NCI-H526 (cell line): ENCODE measurements at regions not wholly inside any gene's neighbourhood (a gene's known extent, or its start where the extent isn't known, plus 50 kb on each side); places are given as distances from the start of the nearest gene placed in this dataset.
A peak's percentile ranks its signal among the peaks of the same experiment; 100 is the strongest.
"Not testable (repeated sequence)": the region's sequence is repeated elsewhere in the genome, so short reads cannot be mapped to it uniquely, and the experiment has no call there.

Source experiments
- DNase-seq, 2 experiments: peaks; one replicate each; lab custom pipeline; 2025; lab: John Stamatoyannopoulos, UW

GRCh38 chr17:56690441-56691291, 97.2 kb downstream of the NOG start:
- DNase-seq, result no peak

GRCh38 chr17:56694825-56695224, 101.3 kb downstream of the NOG start:
- DNase-seq, result no peak

DNA sequence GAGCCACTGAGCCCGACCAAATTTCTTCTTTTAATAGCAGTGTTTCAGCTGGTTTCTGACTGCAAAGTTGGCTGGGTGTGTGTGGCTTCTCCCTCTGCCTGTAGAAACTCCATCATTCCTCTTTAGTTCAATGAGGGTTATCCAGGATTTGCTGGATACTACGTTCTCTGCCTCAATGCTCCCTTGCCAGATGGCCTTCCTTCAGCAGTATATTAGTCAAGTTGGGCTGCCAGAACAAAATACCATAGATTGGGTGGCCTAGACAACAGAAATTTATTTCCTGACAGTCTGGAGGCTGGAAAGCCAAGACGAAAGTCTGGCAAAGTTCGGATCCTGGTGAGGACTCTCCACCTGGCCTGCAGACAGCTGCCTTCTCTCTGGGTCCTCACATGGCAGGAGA, 103.7 kb downstream of the NOG start:
- DNase-seq, result no peak

DNA sequence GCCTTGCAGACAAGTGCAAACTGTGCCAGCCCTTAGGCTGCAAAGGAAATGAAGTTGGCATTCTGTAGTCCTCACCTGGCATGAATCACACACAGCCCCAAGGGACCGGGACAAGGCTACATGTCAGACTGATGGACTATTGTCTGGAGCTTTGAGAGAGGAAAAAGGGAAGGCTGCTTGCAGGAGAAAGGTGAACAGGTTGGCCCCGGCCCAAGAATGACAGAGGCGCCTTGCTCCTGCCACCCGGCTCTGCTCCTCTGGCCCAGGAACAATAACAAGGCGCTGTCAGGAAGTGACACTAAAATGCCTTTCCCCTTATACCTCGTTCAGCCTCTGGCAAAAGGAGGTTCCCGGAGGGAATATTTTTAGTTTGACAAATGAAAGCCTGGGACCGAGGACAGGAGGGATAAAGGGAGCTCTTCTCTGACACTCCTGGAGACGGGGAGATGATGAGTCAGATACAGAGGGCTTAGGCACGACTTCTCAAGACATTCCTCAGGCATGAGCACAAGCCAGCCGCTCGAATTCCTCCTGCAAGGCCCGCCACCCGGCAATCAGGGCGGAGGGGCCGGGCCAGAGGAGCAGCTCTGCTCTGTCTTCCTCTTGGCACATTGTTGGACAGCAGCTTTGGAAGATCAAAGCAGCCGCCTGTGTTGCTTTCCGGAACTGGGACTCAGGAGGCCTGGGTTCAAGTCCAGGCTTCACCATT, 105.8 kb downstream of the NOG start:
- DNase-seq, result no peak

GRCh38 chr17:56700919-56701420, 107.5 kb downstream of the NOG start:
- DNase-seq, result no peak

- no peak for DNase-seq
Observed at GRCh38 chr17:56707312-56708219, 114.1 kb downstream of the NOG start.

GRCh38 chr17:56708220-56708558, 114.7 kb downstream of the NOG start:
- DNase-seq, result no peak

- DNase-seq, result no peak
Observed at GRCh38 chr17:56708670-56709410, 115.3 kb downstream of the NOG start.

DNA sequence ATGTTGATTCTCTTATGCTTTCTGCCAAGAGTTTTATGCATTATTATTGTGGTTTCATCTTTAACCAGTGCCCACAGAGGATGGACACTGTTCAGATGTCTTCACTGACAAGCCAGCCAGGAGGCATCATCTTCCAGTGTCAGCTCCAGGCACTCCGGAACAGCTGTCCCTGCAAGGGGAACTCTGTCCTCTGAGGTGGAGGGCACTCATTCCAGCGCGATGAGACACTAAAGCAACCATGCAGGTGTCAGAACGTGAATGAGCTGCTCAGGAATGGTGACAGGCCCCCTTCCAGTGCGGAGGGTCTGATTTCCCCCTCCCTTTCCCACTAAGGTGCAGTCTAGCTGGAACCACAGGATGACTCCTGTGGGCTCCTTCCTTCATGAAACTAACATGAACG, 117.5 kb downstream of the NOG start:
- no peak for DNase-seq

DNA sequence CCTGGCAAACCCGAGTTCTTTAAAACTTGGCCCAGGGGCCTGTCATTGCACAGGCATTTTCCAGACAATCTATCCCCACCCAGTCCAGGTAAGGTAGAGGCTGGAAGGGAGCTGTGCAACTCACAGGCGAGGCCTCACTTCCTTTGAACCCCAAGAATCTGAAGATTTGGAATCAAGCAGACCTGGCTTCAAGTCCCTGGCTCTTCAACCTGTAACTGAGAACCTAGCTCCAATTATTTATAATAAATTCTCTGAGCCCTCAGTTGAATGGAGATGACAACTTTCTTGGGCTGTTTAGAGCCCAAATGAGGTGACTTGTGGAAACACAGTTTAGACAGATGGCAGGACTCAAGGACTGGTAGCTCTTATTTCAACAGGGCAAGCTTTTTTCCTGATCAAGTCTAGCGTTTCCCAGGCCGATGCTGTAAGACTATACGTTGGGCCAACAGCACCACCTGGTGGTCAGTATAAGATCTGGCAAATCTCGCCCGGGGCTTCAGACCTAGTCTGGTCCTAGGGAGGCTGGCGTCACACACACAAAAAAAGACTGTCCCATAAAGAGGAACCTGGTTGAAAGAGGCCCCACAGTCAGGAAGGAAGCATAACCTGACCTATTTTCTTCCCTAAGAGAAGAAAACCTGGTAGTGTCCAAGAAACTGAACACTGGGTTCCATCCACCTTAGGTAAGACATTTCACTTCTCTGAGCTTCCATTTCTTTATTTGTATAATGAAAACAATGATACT, 117.9 kb downstream of the C17orf67 start:
- peak; percentile 44 to 84 for DNase-seq

DNA sequence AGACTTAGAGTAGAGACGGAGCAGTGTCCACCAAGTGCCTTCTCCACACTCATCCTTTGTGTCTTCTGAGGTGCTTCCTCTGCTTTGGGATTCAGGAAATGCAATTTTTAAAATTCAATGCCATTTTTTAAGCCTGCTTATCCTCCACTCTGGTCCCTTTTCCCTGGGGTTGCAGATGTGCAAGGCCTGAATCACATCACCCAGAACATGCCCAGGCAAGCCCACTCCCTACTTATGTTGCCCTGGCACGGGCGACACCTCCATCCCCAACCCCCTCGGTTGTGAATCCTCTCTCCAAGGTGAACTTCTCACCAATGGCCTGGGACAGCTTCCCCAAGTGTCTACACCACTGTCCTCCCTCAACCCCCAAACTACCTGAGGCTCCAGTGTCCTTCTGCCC, 116.2 kb downstream of the C17orf67 start:
- no peak for DNase-seq

GRCh38 chr17:56718515-56718914, 115.2 kb downstream of the C17orf67 start:
- DNase-seq, result no peak

DNA sequence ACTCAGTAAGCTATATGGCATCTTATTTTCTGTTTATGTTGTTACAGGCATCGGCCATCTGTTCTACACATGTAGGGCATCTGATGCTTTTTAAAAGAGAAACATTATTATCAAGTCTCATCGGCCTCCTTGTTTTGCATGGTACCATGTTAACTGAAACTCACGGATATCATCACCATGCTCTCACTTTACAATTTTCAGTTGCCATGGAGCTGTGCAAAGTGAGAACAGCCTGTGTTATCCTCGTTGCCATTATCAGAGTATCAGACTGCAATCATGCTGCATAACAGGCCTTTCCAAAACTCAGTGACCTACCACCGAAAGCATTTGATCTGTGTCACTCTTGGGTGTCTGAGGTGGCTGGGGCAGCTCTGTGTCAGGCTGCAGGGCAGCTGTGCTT, 110.3 kb downstream of the C17orf67 start:
- no peak for DNase-seq

GRCh38 chr17:56724664-56725063, 109.1 kb downstream of the C17orf67 start:
- no peak for DNase-seq

- DNase-seq, result no peak
Observed at GRCh38 chr17:56725144-56725543, 108.6 kb downstream of the C17orf67 start.

DNA sequence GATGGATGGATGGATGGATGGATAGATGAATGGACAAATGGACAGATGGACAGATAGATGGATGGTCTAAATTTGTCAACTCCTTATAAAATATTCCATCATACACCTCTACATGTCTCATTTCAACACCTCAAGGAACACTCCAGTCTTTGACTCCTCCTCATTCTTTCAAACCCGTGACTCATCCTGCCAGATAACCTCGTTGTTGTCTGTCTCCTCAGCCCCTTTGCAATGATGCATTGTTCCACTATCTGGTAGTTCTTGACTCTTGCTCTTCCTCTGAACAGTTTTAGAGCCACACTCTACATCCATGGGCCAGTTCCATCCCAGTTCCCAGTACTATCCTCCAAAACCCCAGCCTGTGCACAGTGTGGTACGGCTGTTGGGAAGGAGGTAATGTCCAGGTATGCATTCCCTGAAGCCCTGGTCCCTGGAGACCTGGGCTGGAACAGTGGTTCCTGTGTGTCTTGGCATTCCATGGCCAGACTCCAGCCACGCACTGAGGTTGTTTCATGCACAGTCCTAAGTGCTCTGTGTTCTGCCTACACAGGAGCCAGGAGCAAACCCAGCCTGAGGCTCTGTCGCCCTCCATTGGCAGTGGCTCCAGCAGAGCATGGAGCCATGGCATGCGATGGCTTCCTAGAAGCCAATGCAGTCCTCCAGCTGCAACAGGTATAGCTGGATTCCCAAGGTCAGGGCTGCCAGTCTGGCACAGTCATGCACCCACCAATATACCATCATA, 105.7 kb downstream of the C17orf67 start:
- no peak for DNase-seq

DNA sequence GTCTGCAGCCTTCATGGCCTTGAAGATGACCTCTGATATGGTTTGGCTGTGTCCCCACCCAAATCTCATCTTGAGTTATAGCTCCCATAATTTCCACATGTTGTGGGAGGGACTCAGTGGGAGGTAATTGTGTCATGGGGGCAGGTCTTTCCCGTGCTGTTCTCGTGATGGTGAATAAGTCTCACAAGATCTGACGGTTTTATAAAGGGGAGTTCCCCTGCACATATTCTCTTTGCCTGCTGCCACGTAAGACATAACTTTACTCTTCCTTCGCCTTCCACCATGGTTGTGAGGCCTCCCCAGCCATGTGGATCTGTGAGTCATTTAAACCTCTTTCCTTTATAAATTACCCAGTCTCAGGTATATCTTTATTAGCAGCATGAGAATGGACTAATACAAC, 102.6 kb downstream of the C17orf67 start:
- DNase-seq, result not testable (repeated sequence)

- no peak for DNase-seq
Observed at GRCh38 chr17:56733833-56734232, 99.9 kb downstream of the C17orf67 start.

- no peak for DNase-seq
Observed at GRCh38 chr17:56735842-56736241, 97.9 kb downstream of the C17orf67 start.
